DOHH2 (cell line): ENCODE measurements at regions not wholly inside any gene's neighbourhood (a gene's known extent, or its start where the extent isn't known, plus 50 kb on each side); places are given as distances from the start of the nearest gene placed in this dataset.

ENCODE experiments used
- CTCF ChIP-seq: fragments of 200-600 bp; sonication (generic); IDR thresholded peaks from one replicate; pipeline ENCODE4 v1.5.1; 2014; ENCODE audit warnings: antibody characterized with exemption, mild to moderate bottlenecking, low read depth, low read length; ENCODE audit not compliant: poor library complexity, severe bottlenecking
- EZH2phosphoT487 ChIP-seq: fragments of 200-600 bp; sonication (generic); IDR thresholded peaks from 2 replicates; pipeline ENCODE4 v1.6.1; 2017; ENCODE audit warnings: borderline replicate concordance, mild to moderate bottlenecking, antibody characterized with exemption, low read length, moderate library complexity, mixed read lengths

GRCh38 chr12:92560713-92561542 is 141.9 kb upstream of the PLEKHG7 start:
- no peak for TF ChIP-seq EZH2phosphoT487
- TF ChIP-seq CTCF, result no peak
